H1 (cell line): ENCODE measurements at regions not wholly inside any gene's neighbourhood (a gene's known extent, or its start where the extent isn't known, plus 50 kb on each side); places are given as distances from the start of the nearest gene placed in this dataset.

Experiments
- CTCF ChIA-PET: fragments of 300-600 bp; sonication (Branson Sonifier 250); formaldehyde crosslinking; loops from one replicate; lab custom pipeline; 2021; ENCODE audit not compliant: partially characterized antibody; lab: Charles Lee
- POLR2A ChIA-PET: fragments of 300-600 bp; sonication (Branson Sonifier 250); formaldehyde crosslinking; loops from one replicate; lab custom pipeline; 2021; ENCODE audit warnings: inconsistent platforms; ENCODE audit not compliant: partially characterized antibody; lab: Charles Lee
- DNase-seq, 2 experiments: peaks; one replicate each; pipeline versions ENCODE4 v3.0.0 to v3.0.0-alpha.2; 2010 to 2022; ENCODE audit warnings: low spot score in 2 of 2, low read depth in 1 of 2, mixed read lengths in 1 of 2
- FAIRE-seq: peaks from 2 replicates; lab custom pipeline; 2011; peaks lifted over from hg19 to GRCh38; lab: Jason Lieb, UNC
- H2AFZ ChIP-seq: 2 replicates; pipeline ENCODE4 v1.8.1; 2012; ENCODE audit warnings: low read length, inconsistent platforms
- H2AK5ac ChIP-seq: 2 replicates; pipeline ENCODE4 v1.6.1; 2013; ENCODE audit warnings: low read depth, low read length
- H2BK120ac ChIP-seq: replicated peaks from 2 replicates; pipeline ENCODE3; 2013; ENCODE audit warnings: low read depth, low read length, inconsistent platforms
- H2BK12ac ChIP-seq: 2 replicates; pipeline ENCODE4 v1.6.1; 2013; ENCODE audit warnings: low read depth, low read length
- H2BK15ac ChIP-seq: 2 replicates; pipeline ENCODE4 v1.6.1; 2013; ENCODE audit warnings: low read length
- H2BK20ac ChIP-seq: 2 replicates; pipeline ENCODE4 v1.6.1; 2013; ENCODE audit warnings: low read length
- H2BK5ac ChIP-seq: 2 replicates; pipeline ENCODE4 v1.6.1; 2013; ENCODE audit warnings: low read depth, low read length
- H3K14ac ChIP-seq: 2 replicates; pipeline ENCODE4 v1.6.1; 2013; ENCODE audit warnings: inconsistent platforms; ENCODE audit not compliant: insufficient read length
- H3K18ac ChIP-seq: 2 replicates; pipeline ENCODE4 v1.6.1; 2013; ENCODE audit warnings: low read length; ENCODE audit errors: extremely low read depth
- H3K23ac ChIP-seq: 2 replicates; pipeline ENCODE4 v1.6.1; 2013; ENCODE audit warnings: inconsistent platforms; ENCODE audit not compliant: insufficient read length
- H3K23me2 ChIP-seq: 2 replicates; pipeline ENCODE4 v1.6.1; 2013; ENCODE audit warnings: low read depth, low read length
- H3K27ac ChIP-seq: 2 replicates; pipeline ENCODE4 v1.6.1; 2011; ENCODE audit warnings: low read depth, low read length, inconsistent platforms
- H3K27me3 ChIP-seq, 4 experiments: replicated peaks in 1 of 4; 1 replicate in 1 of 4; 2 replicates in 3 of 4; pipeline versions ENCODE4 v1.6.1 to v1.8.1; 2011 to 2013; ENCODE audit warnings: low read length in 3 of 4, mild to moderate bottlenecking in 3 of 4, inconsistent platforms in 2 of 4, mixed read lengths in 2 of 4, moderate library complexity in 1 of 4; ENCODE audit not compliant: control insufficient read depth in 3 of 4, insufficient read depth in 3 of 4; ENCODE audit errors: extremely low read depth in 1 of 4
- H3K36me3 ChIP-seq, 4 experiments: 2 replicates each; pipeline versions ENCODE4 v1.6.1 to v1.8.1; 2011 to 2013; ENCODE audit warnings: mild to moderate bottlenecking in 4 of 4, low read length in 3 of 4, moderate library complexity in 2 of 4, control low read depth in 1 of 4, inconsistent platforms in 1 of 4; ENCODE audit not compliant: insufficient read depth in 4 of 4, control insufficient read depth in 2 of 4
- H3K4ac ChIP-seq: replicated peaks from 2 replicates; pipeline ENCODE3; 2013; ENCODE audit warnings: low read length, low read depth, mixed read lengths, inconsistent platforms; ENCODE audit not compliant: insufficient read length
- H3K4me1 ChIP-seq, 4 experiments: replicated peaks in 1 of 4; 1 replicate in 1 of 4; 2 replicates in 3 of 4; pipeline versions ENCODE4 v1.6.1 to v1.8.1; 2011 to 2013; ENCODE audit warnings: low read length in 3 of 4, inconsistent platforms in 2 of 4, mixed read lengths in 1 of 4; ENCODE audit not compliant: insufficient read depth in 4 of 4, control insufficient read depth in 3 of 4
- H3K4me2 ChIP-seq, 2 experiments: 2 replicates each; pipeline versions ENCODE4 v1.6.1 to v1.8.1; 2011 to 2013; ENCODE audit warnings: low read depth in 2 of 2, low read length in 2 of 2, control low read depth in 1 of 2, inconsistent platforms in 1 of 2, mild to moderate bottlenecking in 1 of 2; ENCODE audit not compliant: insufficient read depth in 1 of 2
- H3K4me3 ChIP-seq, 4 experiments: fragments of 200-600, 300-600 bp in 1 of 4; sonication (generic), shearing (Covaris generic), sonication (Bioruptor Twin) in 1 of 4; 2 replicates each; pipeline versions ENCODE4 v1.5.1 to v1.8.1; 2011 to 2016; ENCODE audit warnings: low read length in 4 of 4, low read depth in 3 of 4, control low read depth in 2 of 4, inconsistent platforms in 2 of 4, mild to moderate bottlenecking in 2 of 4, mixed read lengths in 1 of 4, moderate library complexity in 1 of 4; ENCODE audit not compliant: insufficient read depth in 2 of 4; ENCODE audit errors: extremely low read depth in 1 of 4
- H3K56ac ChIP-seq: replicated peaks from 2 replicates; pipeline ENCODE3; 2013; ENCODE audit warnings: low read depth, mild to moderate bottlenecking, mixed read lengths, low read length, inconsistent platforms; ENCODE audit not compliant: insufficient read length
- H3K79me1 ChIP-seq: 2 replicates; pipeline ENCODE4 v1.6.1; 2013; ENCODE audit warnings: low read depth, low read length, control low read depth
- H3K79me2 ChIP-seq, 2 experiments: 2 replicates each; pipeline versions ENCODE4 v1.6.1 to v1.8.1; 2012 to 2013; ENCODE audit warnings: low read length in 2 of 2, mild to moderate bottlenecking in 2 of 2, inconsistent platforms in 1 of 2; ENCODE audit not compliant: insufficient read depth in 2 of 2, control insufficient read depth in 1 of 2
- H3K9ac ChIP-seq, 4 experiments: replicated peaks in 1 of 4; 1 replicate in 1 of 4; 2 replicates in 3 of 4; pipeline versions ENCODE4 v1.6.1 to v1.8.1; 2011 to 2013; ENCODE audit warnings: low read depth in 3 of 4, low read length in 3 of 4, control low read depth in 2 of 4, mild to moderate bottlenecking in 2 of 4, moderate library complexity in 2 of 4, inconsistent platforms in 1 of 4; ENCODE audit errors: extremely low read depth in 1 of 4
- H3K9me3 ChIP-seq, 2 experiments: 2 replicates each; pipeline versions ENCODE4 v1.6.1 to v1.8.1; 2012 to 2013; ENCODE audit warnings: mild to moderate bottlenecking in 2 of 2, moderate library complexity in 2 of 2, control low read depth in 1 of 2, inconsistent platforms in 1 of 2, low read depth in 1 of 2, low read length in 1 of 2, mixed read lengths in 1 of 2; ENCODE audit not compliant: insufficient read depth in 2 of 2
- H4K20me1 ChIP-seq, 2 experiments: replicated peaks in 1 of 2; 2 replicates each; pipeline versions ENCODE3 to v1.8.1; 2011 to 2013; ENCODE audit warnings: inconsistent platforms in 2 of 2, low read length in 2 of 2, mild to moderate bottlenecking in 1 of 2; ENCODE audit not compliant: insufficient read depth in 2 of 2, control insufficient read depth in 1 of 2
- H4K5ac ChIP-seq: 2 replicates; pipeline ENCODE4 v1.6.1; 2013; ENCODE audit warnings: low read length, low read depth, mixed read lengths, inconsistent platforms; ENCODE audit not compliant: insufficient read length
- H4K8ac ChIP-seq: 2 replicates; pipeline ENCODE4 v1.8.0; 2013; ENCODE audit warnings: mild to moderate bottlenecking, moderate library complexity, low read length, inconsistent platforms; ENCODE audit not compliant: insufficient read depth; ENCODE audit errors: extremely low read depth
- H4K91ac ChIP-seq: replicated peaks from 2 replicates; pipeline ENCODE3; 2013; ENCODE audit warnings: low read length, mixed read lengths, inconsistent platforms; ENCODE audit not compliant: insufficient read length
- BACH1 ChIP-seq: IDR thresholded peaks from 2 replicates; pipeline ENCODE4 v1.6.1; 2012; ENCODE audit warnings: low read length, improper control_type of control experiment
- BCL11A ChIP-seq, 2 experiments: IDR thresholded peaks; one replicate each; pipeline ENCODE4 v1.6.1; 2011; ENCODE audit warnings: low read depth in 2 of 2, low read length in 2 of 2, mild to moderate bottlenecking in 2 of 2
- CHD1 ChIP-seq: IDR thresholded peaks from 2 replicates; pipeline ENCODE4 v1.6.1; 2012; ENCODE audit warnings: low read depth, low read length, improper control_type of control experiment
- CREB1 ChIP-seq: IDR thresholded peaks from 2 replicates; pipeline ENCODE4 v1.6.1; 2012; ENCODE audit warnings: inconsistent platforms
- HDAC2 ChIP-seq, 2 experiments: fragments of 300-600 bp in 1 of 2; sonication (generic) in 1 of 2; IDR thresholded peaks; 2 replicates each; pipeline ENCODE4 v1.6.1; 2011 to 2012; ENCODE audit warnings: low read depth in 2 of 2, low read length in 2 of 2, mild to moderate bottlenecking in 2 of 2, moderate library complexity in 2 of 2, borderline replicate concordance in 1 of 2, inconsistent platforms in 1 of 2
- MAFK ChIP-seq: IDR thresholded peaks from 2 replicates; pipeline ENCODE4 v1.6.1; 2012; ENCODE audit warnings: low read depth, mild to moderate bottlenecking, improper control_type of control experiment, low read length
- POLR2AphosphoS5 ChIP-seq: IDR thresholded peaks from 2 replicates; pipeline ENCODE4 v1.6.1; 2011; ENCODE audit warnings: low read depth, low read length
- RBBP5 ChIP-seq: IDR thresholded peaks from 2 replicates; pipeline ENCODE4 v1.7.1; 2012; ENCODE audit warnings: low read depth, mild to moderate bottlenecking, inconsistent platforms, low read length, moderate library complexity, borderline replicate concordance
- TAF7 ChIP-seq: optimal IDR thresholded peaks from 2 replicates; pipeline ENCODE3; 2011; ENCODE audit warnings: low read depth, mild to moderate bottlenecking, inconsistent platforms, low read length, moderate library complexity, borderline replicate concordance
- ZNF274 ChIP-seq: IDR thresholded peaks from 2 replicates; pipeline ENCODE4 v1.7.0; 2012; ENCODE audit warnings: low read length, borderline replicate concordance; ENCODE audit errors: extremely low read depth
- WGBS, 2 experiments: shearing (Covaris generic) in 1 of 2; methylation state at CpG; one replicate each; pipeline versions ENCODE4 v1.1.6 to v1.1.7; 2013 to 2015; ENCODE audit warnings: low lambda C conversion rate in 2 of 2, mixed read lengths in 2 of 2, inconsistent platforms in 1 of 2, low coverage in 1 of 2, missing lambda C conversion rate in 1 of 2; ENCODE audit not compliant: insufficient replicate concordance in 2 of 2, insufficient coverage in 1 of 2, insufficient read length in 1 of 2; ENCODE audit errors: extremely low coverage in 1 of 2, missing lambda C conversion rate in 1 of 2; 5-methylcytosine and 5-hydroxymethylcytosine counted together
- TF ChIP-seq, protein P1 (sequence below): IDR thresholded peaks from 2 replicates; pipeline ENCODE4 v1.6.1; 2011; ENCODE audit warnings: low read length, improper control_type of control experiment
- TF ChIP-seq, protein P2 (sequence below): IDR thresholded peaks from 2 replicates; pipeline ENCODE4 v1.6.1; 2012; ENCODE audit warnings: inconsistent platforms

DNA sequence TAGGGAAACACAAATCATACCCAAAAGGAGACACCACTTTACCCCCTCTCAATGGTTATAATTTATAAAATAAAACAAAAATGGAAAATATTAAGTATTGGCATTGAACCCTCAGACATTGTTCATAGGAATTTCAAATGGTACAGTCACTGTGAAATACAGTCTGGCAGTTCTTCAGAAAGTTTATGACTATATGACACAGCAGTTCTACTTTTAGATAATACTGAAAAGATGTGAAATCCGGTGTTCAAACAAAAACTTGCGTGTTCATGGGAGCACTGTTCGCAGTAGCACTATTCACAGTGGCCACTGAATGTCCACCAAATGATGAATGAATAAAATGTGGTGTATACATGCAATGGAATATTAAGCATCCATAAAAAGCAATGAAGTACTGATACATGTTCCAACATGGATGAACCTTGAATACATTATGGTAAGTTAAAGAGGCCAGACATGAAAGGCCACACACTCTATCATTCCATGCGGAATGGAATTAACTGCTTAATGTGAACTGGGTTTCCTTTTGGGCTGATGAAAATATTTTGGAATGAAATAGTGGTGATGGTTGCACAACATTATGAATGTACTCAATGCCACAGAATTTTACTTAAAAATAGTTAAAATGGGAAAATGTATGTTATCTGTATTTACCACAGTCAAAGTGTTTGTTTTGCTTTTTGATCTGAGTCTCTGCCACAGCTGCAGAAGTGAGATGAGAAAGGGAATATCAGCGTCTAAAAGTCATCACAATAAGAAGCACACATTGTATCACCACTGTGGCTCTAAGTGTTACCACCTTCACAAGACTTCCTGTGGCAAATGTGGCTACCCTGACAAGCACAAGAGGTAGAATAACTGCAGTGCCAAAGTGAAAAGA, 864.6 kb downstream of the SUCLG1 start:
- WGBS, 2 experiments: 87% methylated on average over 5 of the region's 5 CpGs; no CpG with 5 or more reads in 1 of the 2 experiments
- H3K23ac ChIP-seq: no peak overlapping the region
- TF ChIP-seq TAF7 (no peak), POLR2AphosphoS5 (no peak), MAFK (no peak), CHD1 (no peak), HDAC2 (IDR thresholded peaks at IDR 0.05; ENCODE audit: borderline replicate concordance in 1 of 2, low read depth in 2 of 2, low read length in 2 of 2) (no peak), BACH1 (no peak), BCL11A (IDR thresholded peaks at IDR 0.05; ENCODE audit: low read depth in 2 of 2, low read length in 2 of 2) (no peak), CREB1 (no peak), ZNF274 (no peak), RBBP5 (no peak)
- TF ChIP-seq, protein P1, sequence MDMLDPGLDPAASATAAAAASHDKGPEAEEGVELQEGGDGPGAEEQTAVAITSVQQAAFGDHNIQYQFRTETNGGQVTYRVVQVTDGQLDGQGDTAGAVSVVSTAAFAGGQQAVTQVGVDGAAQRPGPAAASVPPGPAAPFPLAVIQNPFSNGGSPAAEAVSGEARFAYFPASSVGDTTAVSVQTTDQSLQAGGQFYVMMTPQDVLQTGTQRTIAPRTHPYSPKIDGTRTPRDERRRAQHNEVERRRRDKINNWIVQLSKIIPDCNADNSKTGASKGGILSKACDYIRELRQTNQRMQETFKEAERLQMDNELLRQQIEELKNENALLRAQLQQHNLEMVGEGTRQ: no peak
- TF ChIP-seq, protein P2, sequence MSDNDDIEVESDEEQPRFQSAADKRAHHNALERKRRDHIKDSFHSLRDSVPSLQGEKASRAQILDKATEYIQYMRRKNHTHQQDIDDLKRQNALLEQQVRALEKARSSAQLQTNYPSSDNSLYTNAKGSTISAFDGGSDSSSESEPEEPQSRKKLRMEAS: no peak

More for the DNA sequence above, 864.6 kb downstream of the SUCLG1 start:
- no peak overlapping the region for H3K4ac ChIP-seq
- H3K4me2 ChIP-seq: no peak overlapping the region
- no peaks in the 10 kb centered on the region for H3K9me3 ChIP-seq
- H3K14ac ChIP-seq: no peak overlapping the region
- POLR2A ChIA-PET: no interaction called here
- no peak overlapping the region for H2BK15ac ChIP-seq
- H3K27ac ChIP-seq: no peak overlapping the region
- H4K20me1 ChIP-seq: no peaks in the 10 kb centered on the region
- no peak overlapping the region for H3K9ac ChIP-seq
- 0 out of 2 replicates have a peak overlapping the region, but pooled peaks have one; percentile 19 for H2AFZ ChIP-seq
- H3K18ac ChIP-seq: no peak overlapping the region
- H4K8ac ChIP-seq: no peak overlapping the region
- no peak overlapping the region for H2AK5ac ChIP-seq
- no peaks in the 10 kb centered on the region for H3K79me2 ChIP-seq
- H3K4me3 ChIP-seq: no peak overlapping the region
- H3K23me2 ChIP-seq: no peaks in the 10 kb centered on the region
- H2BK12ac ChIP-seq: no peak overlapping the region
- H3K79me1 ChIP-seq: no peaks in the 10 kb centered on the region
- no peak overlapping the region for H4K91ac ChIP-seq
- no peak overlapping the region for H2BK5ac ChIP-seq
- no peak for DNase-seq
- H2BK120ac ChIP-seq: no peak overlapping the region
- H2BK20ac ChIP-seq: no peak overlapping the region
- no peak for FAIRE-seq
- CTCF ChIA-PET: no interaction called here
- H4K5ac ChIP-seq: no peak overlapping the region
- no peaks in the 10 kb centered on the region for H3K27me3 ChIP-seq
- H3K4me1 ChIP-seq: no peaks in the 10 kb centered on the region
- no peak overlapping the region for H3K56ac ChIP-seq
- H3K36me3 ChIP-seq: no peaks in the 10 kb centered on the region
